Activated CD4-positive, alpha-beta T cell treated with anti-CD3 and anti-CD28 coated beads, Interleukin-2, amount 10 ng/mL, durations not matched to agents 7 days and 5 days (primary cell): ENCODE measurements at regions not wholly inside any gene's neighbourhood (a gene's known extent, or its start where the extent isn't known, plus 50 kb on each side); places are given as distances from the start of the nearest gene placed in this dataset.

Source experiments
- CTCF ChIA-PET: fragments of 350-600 bp; sonication (Branson Sonifier 250); formaldehyde crosslinking; loops from one replicate; lab custom pipeline; 2021; ENCODE audit warnings: antibody characterized with exemption; lab: Charles Lee
- POLR2A ChIA-PET: fragments of 350-600 bp; sonication (Branson Sonifier 250); formaldehyde crosslinking; loops from one replicate; lab custom pipeline; 2021; ENCODE audit warnings: antibody characterized with exemption; lab: Charles Lee
- DNase-seq: peaks from one replicate; pipeline ENCODE4 v3.0.0-alpha.2; 2020
- H3K27ac Mint-ChIP-seq: one replicate; pipeline ENCODE4 v1.8.0; 2021; ENCODE audit warnings: mild to moderate bottlenecking, moderate library complexity, mixed read lengths
- H3K27me3 Mint-ChIP-seq: one replicate; pipeline ENCODE4 v1.8.0; 2021; ENCODE audit warnings: mixed read lengths
- H3K36me3 Mint-ChIP-seq: one replicate; pipeline ENCODE4 v1.8.0; 2021; ENCODE audit warnings: low read depth, mixed read lengths
- H3K4me1 Mint-ChIP-seq: one replicate; pipeline ENCODE4 v1.8.0; 2021; ENCODE audit warnings: mixed read lengths
- H3K4me3 Mint-ChIP-seq: one replicate; pipeline ENCODE4 v1.8.0; 2021; ENCODE audit warnings: mild to moderate bottlenecking, moderate library complexity, mixed read lengths
- H3K9me3 Mint-ChIP-seq: one replicate; pipeline ENCODE4 v1.8.0; 2021; ENCODE audit warnings: mixed read lengths

DNA sequence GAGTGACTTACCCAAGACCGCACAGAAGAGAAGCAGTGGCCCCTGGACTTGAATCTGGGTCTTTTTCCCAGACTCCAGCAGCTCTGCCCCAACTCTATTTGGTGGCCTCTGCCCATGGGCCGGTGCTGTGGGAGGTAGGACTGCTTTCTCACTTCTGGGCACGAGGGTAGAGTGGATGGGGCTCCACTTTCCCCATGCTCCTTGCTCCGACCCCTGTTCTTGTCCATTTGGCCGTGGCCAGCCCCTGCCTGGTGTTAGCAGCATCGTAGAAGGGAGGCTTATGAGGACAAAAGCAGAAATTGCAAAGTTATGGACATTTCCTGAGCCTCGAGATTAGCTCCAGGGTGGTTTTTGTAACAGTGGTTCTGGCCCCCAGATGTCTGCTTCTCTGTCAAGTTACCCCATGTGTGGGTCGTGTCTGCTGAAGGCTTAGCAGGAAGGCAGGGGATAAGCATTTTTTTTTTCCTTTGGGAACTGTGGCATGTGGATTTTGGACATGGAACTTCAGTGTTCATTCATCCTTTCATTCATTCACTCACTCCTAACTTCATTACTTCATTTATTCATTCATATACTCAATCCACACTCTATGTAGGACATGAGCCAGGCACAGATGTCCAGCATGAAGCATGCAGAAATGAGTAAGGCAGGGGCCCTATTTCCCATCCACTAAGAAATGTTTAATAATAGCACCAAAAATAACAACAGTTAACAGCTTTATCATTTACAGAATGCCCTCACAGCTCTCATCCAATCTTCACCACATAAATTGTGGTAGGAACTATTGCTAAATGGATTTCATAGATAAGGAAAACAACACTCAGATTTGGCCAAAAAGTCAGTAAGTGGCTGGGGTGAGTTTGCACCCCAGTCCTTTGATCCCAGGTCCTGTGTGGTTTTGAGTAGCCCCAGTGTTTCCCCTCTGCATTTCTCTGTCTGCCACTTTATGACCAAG is 180.5 kb downstream of the OPA1 start:
- ChIA-PET CTCF (interaction anchor here (1.0 kb wide), 1 partner anchor 14 kb away, joined by 3 read pairs; no protein-coding TSS in a partner anchor), POLR2A (no interaction called here)
- peaks cover 1% of the 10 kb centered on the region for H3K27me3 Mint-ChIP-seq
- DNase-seq, result no peak
- no peak overlapping the region for H3K27ac Mint-ChIP-seq
- no peaks in the 10 kb centered on the region for H3K36me3 Mint-ChIP-seq
- H3K4me1 Mint-ChIP-seq, result peaks cover 9% of the 10 kb centered on the region
- no peak overlapping the region for H3K4me3 Mint-ChIP-seq
- no peaks in the 10 kb centered on the region for H3K9me3 Mint-ChIP-seq

DNA sequence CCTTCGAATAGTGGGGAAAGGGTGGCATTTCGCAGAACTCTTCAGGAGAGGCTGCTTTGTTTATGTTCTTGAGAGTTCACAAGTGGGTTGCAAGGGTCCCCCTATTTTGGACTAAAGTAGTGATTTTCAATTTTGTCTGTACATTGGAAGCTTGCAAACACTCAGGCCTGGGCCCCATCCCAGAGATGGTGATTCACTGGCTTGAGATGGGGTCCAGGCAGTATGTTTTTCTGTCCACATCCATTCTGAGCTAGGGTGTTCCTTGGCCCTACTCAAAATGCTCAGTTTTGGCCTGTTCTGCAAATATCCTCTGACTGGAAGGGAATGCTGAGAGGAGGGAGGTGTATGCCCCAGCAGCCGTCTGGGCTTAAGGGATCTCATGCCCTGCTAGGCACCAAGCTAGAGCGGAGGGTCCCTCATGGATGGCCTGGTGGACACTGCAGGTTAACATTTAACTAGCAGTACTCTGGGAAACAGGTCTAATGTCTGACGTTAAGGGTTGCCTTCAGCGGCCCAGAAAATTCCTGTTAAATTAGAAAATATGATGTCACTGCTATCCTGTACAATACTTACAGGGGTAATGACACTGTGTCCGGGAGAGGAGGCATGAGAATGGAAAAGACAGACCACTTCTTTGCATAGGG is 181.4 kb downstream of the OPA1 start:
- ChIA-PET CTCF (interaction anchor here (0.9 to 1.0 kb wide), 2 partner anchors 14 to 1348 kb away, joined by 3 read pairs; no protein-coding TSS in a partner anchor), POLR2A (no interaction called here)

DNA sequence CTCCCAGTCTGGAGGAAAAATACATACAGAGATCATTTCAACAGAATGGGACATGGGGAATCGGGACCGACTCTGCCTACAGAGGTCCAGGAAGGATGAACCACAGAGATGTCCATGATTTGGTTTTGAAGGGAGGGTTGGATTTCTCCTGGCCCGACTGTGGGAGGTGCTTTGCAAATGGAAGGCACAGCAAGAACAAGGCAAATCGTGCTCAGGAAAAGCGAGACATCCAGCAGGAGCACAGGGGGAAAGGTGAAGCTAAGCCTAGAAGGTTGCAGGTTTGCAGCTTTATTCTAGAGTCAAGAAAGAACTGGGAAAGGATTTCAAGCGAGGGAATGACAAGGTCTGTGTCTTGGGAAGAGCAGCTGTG is 181.9 kb downstream of the OPA1 start:
- H3K27me3 Mint-ChIP-seq, result peaks cover 14% of the 10 kb centered on the region
- ChIA-PET CTCF (interaction anchor here (0.9 kb wide), 1 partner anchor 1347 kb away, joined by 3 read pairs; no protein-coding TSS in a partner anchor), POLR2A (no interaction called here)
- DNase-seq, result no peak
- H3K4me3 Mint-ChIP-seq, result no peak overlapping the region
- no peaks in the 10 kb centered on the region for H3K9me3 Mint-ChIP-seq
- H3K27ac Mint-ChIP-seq, result no peak overlapping the region
- peaks cover 14% of the 10 kb centered on the region for H3K4me1 Mint-ChIP-seq
- no peaks in the 10 kb centered on the region for H3K36me3 Mint-ChIP-seq

More for the DNA sequence above, 181.4 kb downstream of the OPA1 start:
- peaks cover 10% of the 10 kb centered on the region for H3K4me1 Mint-ChIP-seq
- H3K4me3 Mint-ChIP-seq, result no peak overlapping the region
- DNase-seq, result no peak
- H3K27ac Mint-ChIP-seq, result no peak overlapping the region
- peaks cover 9% of the 10 kb centered on the region for H3K27me3 Mint-ChIP-seq
- H3K36me3 Mint-ChIP-seq, result no peaks in the 10 kb centered on the region
- no peaks in the 10 kb centered on the region for H3K9me3 Mint-ChIP-seq

DNA sequence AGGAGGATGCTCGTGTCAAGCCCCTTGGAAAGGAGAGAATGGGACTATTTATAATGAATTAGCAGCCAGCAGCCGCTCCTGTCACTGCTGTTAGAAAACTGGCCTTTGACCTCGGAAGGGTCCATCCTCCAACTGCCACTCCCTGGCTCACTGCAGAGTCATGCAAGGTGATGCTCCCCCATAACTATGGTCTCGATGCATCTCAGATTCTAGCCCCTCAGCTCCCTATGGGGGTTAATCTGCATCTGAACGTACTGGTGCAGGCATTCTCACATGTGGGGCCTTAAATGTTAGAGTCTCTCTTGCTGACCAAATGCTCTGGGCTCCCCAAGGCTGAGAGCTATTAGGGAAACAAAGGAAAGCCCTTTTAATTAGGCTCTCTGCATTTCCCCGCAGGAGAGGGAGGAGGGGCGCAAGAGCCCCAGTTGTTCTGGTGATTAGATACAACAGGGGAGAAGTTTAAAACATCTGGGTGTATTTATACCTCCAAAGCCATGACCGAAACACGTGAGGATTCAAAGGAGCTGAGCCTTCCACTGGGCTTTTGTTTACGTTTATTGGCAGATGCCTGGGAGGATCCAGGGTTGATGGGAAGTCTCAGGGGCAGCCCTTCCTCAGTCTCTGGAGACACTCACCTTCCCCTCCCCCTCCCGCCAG is 182.5 kb downstream of the OPA1 start:
- peaks cover 19% of the 10 kb centered on the region for H3K27me3 Mint-ChIP-seq
- H3K27ac Mint-ChIP-seq, result no peak overlapping the region

DNA sequence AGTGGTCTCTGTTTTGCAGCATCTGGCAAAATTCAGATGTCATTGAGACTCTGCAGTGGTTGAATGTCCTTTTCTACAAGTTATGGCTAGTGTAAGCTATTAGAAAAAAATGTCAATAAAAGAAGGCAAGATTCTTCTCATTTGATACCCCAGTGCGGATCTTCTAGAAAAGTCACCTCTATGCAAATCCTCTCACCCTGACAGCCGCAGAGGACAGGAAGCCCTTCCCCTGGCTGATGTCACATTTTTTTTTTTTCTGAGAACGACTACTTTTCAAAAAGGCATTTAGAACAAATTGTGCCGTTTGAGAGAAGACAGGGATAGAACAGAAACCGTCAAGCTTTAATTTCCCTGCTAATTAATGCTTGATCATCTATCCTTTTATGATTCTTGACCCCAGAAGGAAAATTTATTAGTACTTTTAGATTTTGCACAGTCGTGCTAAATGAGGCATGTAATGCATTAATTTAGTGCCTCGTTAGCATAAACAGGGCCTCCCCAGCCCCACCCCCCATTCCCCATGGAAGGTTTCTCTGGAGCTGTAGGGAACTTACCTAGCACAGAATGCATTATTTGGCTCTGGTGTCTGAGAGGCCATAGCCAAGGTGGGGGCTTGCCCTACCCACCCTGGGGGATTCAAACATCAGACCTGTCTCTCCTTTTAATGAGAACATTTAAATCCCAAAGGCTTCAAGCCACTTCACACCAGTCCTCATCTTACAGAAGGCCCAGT is 183.8 kb downstream of the OPA1 start:
- ChIA-PET POLR2A (no interaction called here), CTCF (no interaction called here)
- Mint-ChIP-seq H3K4me3 (no peak overlapping the region), H3K4me1 (peaks cover 17% of the 10 kb centered on the region), H3K27me3 (peaks cover 26% of the 10 kb centered on the region), H3K27ac (peak overlapping the region; percentile 65), H3K36me3 (no peaks in the 10 kb centered on the region), H3K9me3 (no peaks in the 10 kb centered on the region)
- peak; percentile 37 for DNase-seq

More for the DNA sequence above, 182.5 kb downstream of the OPA1 start:
- no peaks in the 10 kb centered on the region for H3K9me3 Mint-ChIP-seq
- H3K36me3 Mint-ChIP-seq, result no peaks in the 10 kb centered on the region
- H3K4me1 Mint-ChIP-seq, result peaks cover 15% of the 10 kb centered on the region
- H3K4me3 Mint-ChIP-seq, result no peak overlapping the region
- CTCF ChIA-PET, result interaction anchor here (0.9 kb wide), 1 partner anchor 1346 kb away, joined by 3 read pairs; no protein-coding TSS in a partner anchor
- no peak for DNase-seq
- POLR2A ChIA-PET, result no interaction called here

DNA sequence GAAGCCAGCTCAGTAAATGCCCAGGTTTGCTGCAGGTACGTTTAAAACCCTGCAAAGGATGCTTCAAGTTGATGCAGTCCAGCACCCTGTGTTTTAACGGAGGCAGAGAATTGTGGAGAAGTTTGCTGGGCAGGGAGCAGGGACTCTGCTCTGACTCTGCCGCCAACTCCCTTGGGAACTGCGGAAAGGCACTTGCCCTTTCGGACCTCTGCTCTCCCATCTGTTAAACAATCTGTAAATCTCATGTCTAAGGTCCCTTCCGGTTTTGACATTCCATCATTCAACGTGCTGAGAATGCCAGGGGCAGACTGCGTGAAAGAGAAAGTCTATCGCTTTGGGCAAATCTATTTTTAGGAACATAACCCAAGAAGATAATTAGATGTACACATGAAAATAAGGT is 184.5 kb downstream of the OPA1 start:
- Mint-ChIP-seq H3K4me1 (peaks cover 17% of the 10 kb centered on the region), H3K36me3 (no peaks in the 10 kb centered on the region), H3K27me3 (peaks cover 32% of the 10 kb centered on the region), H3K4me3 (no peak overlapping the region), H3K9me3 (no peaks in the 10 kb centered on the region), H3K27ac (no peak overlapping the region)
- ChIA-PET POLR2A (no interaction called here), CTCF (interaction anchor here (1.8 kb wide), 1 partner anchor 538 kb away, joined by 5 read pairs; no protein-coding TSS in a partner anchor)
- no peak for DNase-seq

DNA sequence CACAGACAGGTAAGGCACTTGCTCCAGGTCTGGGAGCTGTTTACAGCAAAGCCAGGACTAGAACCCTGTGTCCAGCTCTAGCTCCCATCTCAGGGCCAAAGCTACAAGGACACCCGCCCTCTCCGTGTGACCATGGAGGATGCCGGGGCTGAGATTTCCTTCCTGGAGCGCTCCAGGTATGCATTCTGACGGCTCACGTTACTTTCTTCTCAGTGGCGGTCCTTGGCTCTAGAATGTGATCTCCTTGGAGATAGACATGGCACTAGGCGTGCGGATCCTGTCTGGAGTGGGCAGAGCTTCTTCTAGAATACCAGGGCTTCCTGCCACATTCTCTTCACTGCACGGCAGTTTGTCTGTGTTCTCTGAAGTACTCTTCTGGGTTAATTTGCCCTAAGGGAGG is 185.7 kb downstream of the OPA1 start:
- H3K27me3 Mint-ChIP-seq, result peaks cover 41% of the 10 kb centered on the region
- H3K36me3 Mint-ChIP-seq, result no peaks in the 10 kb centered on the region
- no peak overlapping the region for H3K4me3 Mint-ChIP-seq
- H3K9me3 Mint-ChIP-seq, result no peaks in the 10 kb centered on the region
- peaks cover 17% of the 10 kb centered on the region for H3K4me1 Mint-ChIP-seq
- DNase-seq, result no peak
- H3K27ac Mint-ChIP-seq, result no peak overlapping the region
- CTCF ChIA-PET, result interaction anchor here (1.8 kb wide), 1 partner anchor 537 kb away, joined by 5 read pairs; no protein-coding TSS in a partner anchor
- POLR2A ChIA-PET, result no interaction called here

DNA sequence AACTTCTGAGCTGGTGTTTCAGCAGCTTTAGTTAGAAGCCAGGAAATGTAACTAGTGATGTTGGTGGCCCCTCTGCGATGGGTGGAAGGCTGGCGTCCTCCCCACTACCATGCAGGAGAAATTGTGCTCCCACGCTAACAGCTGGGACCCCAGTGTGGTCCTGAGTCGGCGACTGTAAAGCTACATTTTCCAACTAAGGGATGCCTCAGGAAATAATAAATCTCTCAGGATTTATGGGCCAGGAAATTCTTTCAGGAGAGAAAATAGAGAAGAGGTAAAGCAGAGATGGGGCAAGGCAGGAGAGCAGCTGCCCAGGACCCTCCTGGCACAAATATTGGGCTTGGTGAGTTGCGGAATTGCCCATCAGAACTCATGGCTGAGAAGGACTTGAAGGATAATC is 186.9 kb downstream of the OPA1 start:
- no peak for DNase-seq
- no peaks in the 10 kb centered on the region for H3K9me3 Mint-ChIP-seq
- H3K27ac Mint-ChIP-seq, result no peak overlapping the region
- H3K4me3 Mint-ChIP-seq, result no peak overlapping the region
- H3K27me3 Mint-ChIP-seq, result peaks cover 50% of the 10 kb centered on the region
- no peaks in the 10 kb centered on the region for H3K36me3 Mint-ChIP-seq
- H3K4me1 Mint-ChIP-seq, result peaks cover 17% of the 10 kb centered on the region
- CTCF ChIA-PET, result interaction anchor here (1.0 to 2.3 kb wide), 2 partner anchors 536 to 543 kb away, joined by 3 to 20 read pairs; no protein-coding TSS in a partner anchor
- POLR2A ChIA-PET, result no interaction called here

DNA sequence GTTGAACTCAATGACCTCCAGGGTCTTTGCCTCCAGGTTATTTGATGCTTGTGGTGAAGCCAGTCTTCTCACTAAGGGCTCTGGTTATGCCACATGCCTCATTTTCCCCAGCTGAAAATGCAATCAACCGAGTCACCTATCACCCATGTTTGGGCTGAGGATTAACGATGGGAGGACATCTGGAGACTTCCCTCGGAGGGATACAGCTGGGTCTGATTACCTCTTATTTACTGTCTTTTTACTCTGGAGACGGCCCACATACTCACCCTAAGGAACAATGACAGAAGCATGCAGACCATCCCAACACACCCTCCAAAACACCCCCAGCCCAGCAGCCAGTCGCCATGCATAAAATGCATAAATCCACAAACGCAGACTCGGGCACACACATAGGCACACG is 187.4 kb downstream of the OPA1 start:
- no peaks in the 10 kb centered on the region for H3K36me3 Mint-ChIP-seq
- H3K9me3 Mint-ChIP-seq, result no peaks in the 10 kb centered on the region
- ChIA-PET POLR2A (no interaction called here), CTCF (interaction anchor here (1.0 to 2.3 kb wide), 6 partner anchors 357 to 559 kb away, joined by 3 to 20 read pairs (median 4); no protein-coding TSS in a partner anchor)
- peaks cover 17% of the 10 kb centered on the region for H3K4me1 Mint-ChIP-seq
- H3K4me3 Mint-ChIP-seq, result no peak overlapping the region
- no peak for DNase-seq
- peaks cover 55% of the 10 kb centered on the region for H3K27me3 Mint-ChIP-seq
- no peak overlapping the region for H3K27ac Mint-ChIP-seq

DNA sequence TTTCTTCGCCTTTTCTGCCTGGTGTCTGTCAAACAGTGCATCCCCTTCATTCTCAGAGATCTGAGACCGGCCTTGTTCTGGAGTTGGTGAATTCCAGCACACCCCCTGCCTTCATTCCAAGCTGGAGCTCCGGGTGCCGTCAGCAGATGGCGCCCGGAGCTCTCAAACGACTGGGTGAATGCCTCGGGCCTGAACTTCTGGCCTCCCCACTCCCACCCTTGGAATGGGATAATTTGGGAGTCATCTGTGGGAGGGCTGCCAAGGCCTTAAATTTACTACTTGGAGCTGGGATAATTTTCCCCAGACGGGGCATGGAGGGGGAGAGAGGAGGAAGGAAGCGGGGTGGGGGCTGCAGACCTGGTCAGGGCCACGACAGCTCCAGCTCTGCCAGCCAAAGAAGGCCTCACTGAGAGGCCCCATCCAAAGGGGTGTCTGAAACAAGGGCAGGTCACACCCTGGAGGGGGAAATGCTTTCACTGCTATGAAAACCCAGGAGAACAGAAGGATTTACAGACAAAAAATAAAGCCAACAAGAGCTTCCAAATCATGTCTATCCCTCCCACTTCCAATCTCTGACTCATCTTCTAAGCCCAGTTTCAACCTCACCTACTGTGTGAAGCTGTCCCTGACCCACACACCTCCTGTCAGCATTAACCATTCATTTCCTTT is 187.9 kb downstream of the OPA1 start:
- Mint-ChIP-seq H3K4me1 (peaks cover 17% of the 10 kb centered on the region), H3K27me3 (peaks cover 55% of the 10 kb centered on the region), H3K9me3 (no peaks in the 10 kb centered on the region), H3K27ac (no peak overlapping the region), H3K36me3 (no peaks in the 10 kb centered on the region), H3K4me3 (no peak overlapping the region)
- ChIA-PET POLR2A (interaction anchor here (0.8 kb wide), 1 partner anchor 361 kb away, joined by 3 read pairs; no protein-coding TSS in a partner anchor), CTCF (interaction anchor here (0.9 to 2.3 kb wide), 9 partner anchors 12 to 558 kb away, joined by 3 to 20 read pairs (median 4); no protein-coding TSS in a partner anchor)
- DNase-seq, result peak; percentile 33

DNA sequence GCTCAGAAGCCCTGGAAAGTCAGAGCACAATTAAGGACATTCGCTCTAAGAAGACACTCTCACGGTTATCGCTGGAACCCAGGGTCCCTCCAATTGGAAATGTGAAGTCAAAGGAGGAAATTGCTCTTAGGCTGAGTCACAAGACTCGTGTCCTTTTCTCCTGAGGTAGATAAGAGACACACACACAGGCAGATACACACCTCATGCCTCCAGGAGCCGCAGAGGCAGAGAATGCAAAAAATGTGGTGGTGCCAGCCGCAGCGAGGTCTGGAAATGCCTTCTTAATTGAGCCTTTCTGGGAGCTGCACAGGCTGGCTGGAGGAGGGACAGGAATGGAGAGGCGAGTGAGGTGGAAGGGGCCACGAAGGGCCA is 189.3 kb downstream of the OPA1 start:
- no peaks in the 10 kb centered on the region for H3K36me3 Mint-ChIP-seq
- ChIA-PET POLR2A (no interaction called here), CTCF (interaction anchor here (1.5 kb wide), 1 partner anchor 18 kb away, joined by 5 read pairs; no protein-coding TSS in a partner anchor)
- H3K27ac Mint-ChIP-seq, result no peak overlapping the region
- no peak overlapping the region for H3K4me3 Mint-ChIP-seq
- peaks cover 55% of the 10 kb centered on the region for H3K27me3 Mint-ChIP-seq
- no peak for DNase-seq
- peaks cover 8% of the 10 kb centered on the region for H3K4me1 Mint-ChIP-seq
- no peaks in the 10 kb centered on the region for H3K9me3 Mint-ChIP-seq
